Activated T-helper 1 cell treated with anti-CD3 and anti-CD28 coated beads, Interleukin-2, amount 50 U/mL, for 16 hours (primary cell): ENCODE measurements at regions not wholly inside any gene's neighbourhood (a gene's known extent, or its start where the extent isn't known, plus 50 kb on each side); places are given as distances from the start of the nearest gene placed in this dataset.

Experiments
- DNase-seq, 2 donors: peaks; one replicate each; pipeline ENCODE4 v3.0.0-alpha.2; 2020; ENCODE audit warnings: low read depth in 1 of 2, low spot score in 1 of 2

DNA sequence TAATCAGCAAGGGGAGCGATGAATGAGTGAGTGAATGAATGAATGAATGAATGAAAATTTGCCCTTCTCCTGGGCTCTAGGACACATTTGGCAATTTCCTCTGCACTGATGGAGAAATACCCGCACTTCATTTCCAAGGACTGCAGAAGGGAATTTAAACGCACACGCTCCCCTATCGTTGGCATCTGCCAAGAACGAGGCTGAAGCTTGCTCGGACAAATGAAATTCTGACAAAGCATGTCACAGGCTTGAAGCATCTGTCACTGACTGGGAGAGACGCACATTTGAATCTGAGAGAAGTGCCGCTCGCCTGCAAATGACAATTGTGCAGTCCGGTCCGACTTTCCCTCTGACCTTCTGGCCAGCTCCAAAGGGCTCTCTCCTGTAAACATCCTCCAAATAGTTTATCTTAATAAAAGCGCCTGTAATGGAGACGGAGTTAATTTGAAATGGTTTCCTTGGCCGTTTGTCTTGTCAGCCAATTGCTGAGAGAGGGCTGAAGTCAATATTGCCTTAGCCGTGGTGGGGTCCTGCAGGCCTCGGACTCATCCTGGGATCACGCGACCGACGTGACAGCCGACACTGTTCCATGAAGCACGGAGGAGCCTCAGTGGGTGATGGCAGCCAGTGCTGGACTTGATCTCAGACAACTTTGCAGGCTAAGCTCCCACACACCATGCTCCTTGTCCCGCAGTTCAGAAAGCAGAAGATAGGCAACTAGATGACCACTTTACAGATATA is 260.7 kb downstream of the MN1 start:
- no peak for DNase-seq

- DNase-seq, result no peak
These were observed 259.7 kb downstream of the MN1 start for GRCh38 chr22:27541836-27542235.

GRCh38 chr22:27542602-27543001 is 259.0 kb downstream of the MN1 start:
- no peak for DNase-seq

DNA sequence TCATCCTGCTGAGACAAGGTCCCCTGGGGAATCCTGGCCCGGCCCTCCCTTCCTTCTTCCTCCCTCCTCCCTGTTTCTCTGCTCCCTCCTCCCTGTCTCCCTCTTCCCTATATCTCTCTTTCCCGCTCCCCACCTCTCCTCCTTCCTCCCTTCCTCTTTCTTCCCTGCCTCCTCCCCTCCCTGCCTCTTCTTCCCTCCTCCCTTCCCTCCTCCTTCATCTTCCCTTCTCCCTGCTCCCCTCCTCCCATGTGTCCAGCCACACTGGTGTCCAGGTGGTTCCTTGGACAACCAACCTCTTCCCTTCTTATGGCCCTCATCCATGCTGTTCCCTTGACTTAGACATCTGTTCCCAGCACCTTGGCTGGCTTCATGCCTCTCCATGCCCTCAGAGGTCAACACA is 258.1 kb downstream of the MN1 start:
- DNase-seq, result no peak

- no peak for DNase-seq
These were observed 256.5 kb downstream of the MN1 start for GRCh38 chr22:27545085-27545484.

GRCh38 chr22:27546157-27546935 is 255.2 kb downstream of the MN1 start:
- no peak for DNase-seq

DNA sequence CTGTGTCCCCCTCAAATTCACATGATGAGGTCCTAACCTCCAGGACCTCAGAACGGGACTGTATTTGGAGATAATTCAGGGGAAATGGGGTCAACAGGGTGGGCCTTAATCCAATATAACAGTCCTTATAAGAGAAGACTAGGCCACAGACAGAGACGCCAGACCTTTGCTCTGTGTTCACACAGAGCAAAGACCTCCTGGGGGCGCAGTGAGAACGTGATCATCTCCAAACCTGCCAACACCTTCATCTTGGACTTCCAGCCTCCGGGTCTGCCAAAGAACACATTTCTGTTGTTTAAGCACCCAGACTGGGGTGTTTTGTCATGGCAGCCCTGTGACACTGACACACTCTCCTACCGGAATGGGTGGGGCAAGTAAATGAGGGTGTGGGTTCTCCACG is 250.2 kb downstream of the MN1 start:
- no peak for DNase-seq

DNA sequence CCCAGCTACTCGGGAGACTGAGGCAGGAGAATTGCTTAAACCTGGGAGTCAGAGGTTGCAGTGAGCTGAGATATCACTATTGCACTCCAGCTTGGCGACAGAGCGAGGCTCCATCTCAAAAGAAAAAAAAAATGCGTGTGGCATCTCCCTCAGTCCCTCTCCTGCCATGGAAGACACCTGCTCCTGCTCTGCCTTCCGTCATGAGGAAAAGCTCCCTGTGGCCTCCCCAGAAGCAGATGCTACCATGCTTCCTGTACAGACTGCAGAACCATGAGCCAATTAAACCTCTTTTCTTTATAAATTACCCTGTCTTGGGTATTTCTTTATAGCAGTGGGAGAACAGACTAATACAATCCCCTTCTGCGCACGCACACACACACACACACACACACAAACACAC is 249.4 kb downstream of the MN1 start:
- DNase-seq, result no peak

DNA sequence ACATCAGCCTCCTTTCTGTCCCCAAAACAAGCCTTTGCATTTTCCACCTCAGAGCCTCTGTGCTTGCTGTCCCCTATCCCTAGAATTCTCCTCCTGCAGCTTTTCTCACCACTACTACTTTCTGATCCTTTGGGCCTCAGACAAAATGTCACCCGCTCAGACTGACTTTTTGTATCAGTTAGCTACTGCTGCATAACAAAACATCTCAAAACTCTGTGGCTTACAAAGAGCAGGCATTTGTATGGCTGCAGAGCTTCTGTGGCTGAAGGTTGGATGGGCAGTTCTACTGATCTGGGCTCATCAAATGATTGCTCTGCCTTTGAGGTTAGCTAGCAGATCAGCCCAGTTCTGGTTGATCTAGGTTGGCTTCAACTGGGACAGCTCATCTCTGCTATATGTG is 248.7 kb downstream of the MN1 start:
- no peak for DNase-seq

DNA sequence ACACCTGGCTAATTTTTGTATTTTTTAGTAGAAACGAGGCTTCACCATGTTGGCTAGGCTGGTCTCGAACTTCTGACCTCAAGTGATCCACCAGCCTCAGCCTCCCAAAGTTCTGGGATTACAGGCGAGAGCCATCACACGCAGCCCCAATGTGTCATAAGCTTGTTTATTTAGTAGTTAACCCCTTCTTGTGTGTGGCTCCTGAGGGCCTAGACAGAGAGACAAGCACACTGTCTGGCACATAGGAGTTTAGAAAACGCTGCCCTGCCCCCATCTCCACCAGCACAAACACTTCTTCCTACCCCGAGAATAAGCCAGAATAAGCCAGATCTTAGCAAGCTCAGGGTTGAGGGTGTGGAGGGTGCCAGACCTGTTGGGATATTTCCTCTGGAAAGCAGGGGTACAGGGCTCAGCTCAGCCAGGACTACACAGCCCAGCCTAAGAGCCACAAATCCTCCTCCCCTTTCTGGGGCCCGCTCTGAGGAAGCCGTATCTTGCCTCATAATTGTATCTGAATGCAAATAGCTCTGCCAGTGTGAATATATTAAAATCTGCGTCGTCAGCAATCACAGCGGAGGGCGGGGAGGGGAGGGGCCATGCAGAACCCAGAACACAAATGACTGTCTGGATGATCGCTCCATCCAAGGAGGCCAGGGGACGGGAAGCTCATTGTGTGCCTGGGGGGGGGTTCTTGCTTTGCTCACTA is 247.3 kb downstream of the MN1 start:
- DNase-seq, result no peak

DNA sequence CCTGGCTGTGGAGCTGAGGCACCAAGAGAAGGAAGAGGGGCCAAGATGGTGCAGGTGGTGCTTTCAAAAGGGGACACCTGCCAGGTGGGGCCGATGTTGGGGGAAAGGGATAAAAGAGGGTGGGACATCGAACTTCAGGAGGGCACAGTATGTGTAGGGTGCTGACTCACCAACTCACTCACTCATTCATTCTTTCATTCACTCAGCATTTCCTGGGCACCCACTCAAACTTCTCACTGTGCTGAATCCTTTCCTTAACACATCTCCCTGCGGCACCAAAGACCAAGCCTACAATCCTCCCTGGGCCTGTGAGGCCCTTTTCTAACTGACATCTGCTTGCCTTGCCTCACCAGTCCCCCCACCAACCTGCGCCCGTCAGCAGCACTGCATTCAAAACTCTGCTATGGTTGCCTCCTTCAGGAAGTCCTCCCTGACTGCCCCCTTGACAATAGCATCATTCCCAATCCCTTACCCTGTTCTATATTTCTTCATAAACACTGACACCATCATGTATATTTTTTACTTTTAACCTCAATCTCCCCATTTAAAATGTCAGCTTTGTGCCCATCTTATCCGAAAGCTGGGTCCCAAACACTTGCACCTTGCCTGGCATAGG is 246.6 kb downstream of the MN1 start:
- no peak for DNase-seq

DNA sequence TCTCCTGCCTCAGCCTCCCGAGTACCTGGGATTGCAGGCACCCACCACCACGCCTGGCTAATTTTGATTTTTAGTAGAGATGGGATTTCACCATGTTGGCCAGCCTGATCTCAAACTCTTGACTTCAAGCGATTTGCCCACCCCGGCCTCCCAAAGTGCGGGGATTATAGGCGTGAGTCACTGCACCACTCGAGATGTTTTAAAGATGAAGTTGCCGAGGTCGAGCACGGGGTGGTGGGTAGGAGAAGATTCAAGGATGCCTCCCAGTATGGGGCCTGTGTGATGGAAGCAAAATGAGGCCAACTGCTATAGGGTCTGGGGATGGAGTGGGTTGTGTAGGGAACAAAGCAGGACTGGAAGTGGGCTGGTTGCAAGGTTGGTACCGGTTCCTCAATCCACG is 245.2 kb downstream of the MN1 start:
- no peak for DNase-seq

- no peak for DNase-seq
These were observed 244.1 kb downstream of the MN1 start for GRCh38 chr22:27557286-27558008.

GRCh38 chr22:27558658-27559371 is 242.7 kb downstream of the MN1 start:
- no peak for DNase-seq

GRCh38 chr22:27560781-27561180 is 240.8 kb downstream of the MN1 start:
- DNase-seq, result no peak

GRCh38 chr22:27561286-27561904 is 240.2 kb downstream of the MN1 start:
- no peak for DNase-seq

DNA sequence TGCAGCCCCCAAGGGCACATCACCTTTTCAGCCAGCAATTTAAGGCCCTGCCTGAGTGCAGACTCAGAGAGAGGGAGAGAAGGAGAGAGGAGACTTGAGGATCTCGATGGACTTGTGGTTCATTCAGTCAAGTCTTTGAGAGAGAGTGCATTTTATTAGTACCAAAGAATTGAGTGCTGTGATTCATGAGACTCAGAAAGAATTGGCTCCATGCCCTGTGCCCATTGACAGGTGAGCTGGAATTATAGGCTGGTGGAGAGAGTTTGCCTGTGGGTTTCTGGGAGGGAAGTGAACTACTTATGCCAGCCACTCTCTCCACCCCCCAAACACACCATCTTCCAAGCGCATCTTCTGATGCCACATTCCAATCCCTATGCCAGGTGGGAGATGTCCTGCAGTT is 236.8 kb downstream of the MN1 start:
- DNase-seq, result no peak

DNA sequence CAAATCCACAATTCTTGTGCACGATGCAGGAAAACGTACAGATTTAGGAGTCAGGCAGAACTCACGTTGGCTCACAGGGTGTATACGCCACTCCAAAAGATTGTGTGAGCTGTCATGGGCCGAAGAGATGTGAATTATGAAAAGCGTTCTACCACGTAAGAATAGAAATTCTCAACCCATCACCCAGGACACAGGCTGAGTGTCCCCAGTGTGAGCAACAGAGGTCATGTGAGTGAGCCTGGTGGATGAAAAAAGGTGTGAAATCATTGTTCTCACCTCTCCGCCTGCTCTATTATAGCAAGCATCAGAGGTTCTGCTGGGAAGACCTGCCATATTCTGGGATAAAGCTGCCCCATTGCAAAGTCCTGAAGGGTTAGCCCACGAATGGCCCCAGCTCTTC is 235.0 kb downstream of the MN1 start:
- no peak for DNase-seq

GRCh38 chr22:27568265-27568664 is 233.3 kb downstream of the MN1 start:
- no peak for DNase-seq
